A549 (cell line): ENCODE measurements at regions not wholly inside any gene's neighbourhood (a gene's known extent, or its start where the extent isn't known, plus 50 kb on each side); places are given as distances from the start of the nearest gene placed in this dataset.

Source experiments
- ATAC-seq, 2 experiments: fragments of 200-7000 bp in 1 of 2; fragments of >200 bp in 1 of 2; cut with Nextera tagmentation in 1 of 2; cut with Tn5 transposase in 1 of 2; 3 replicates each; pipeline versions ENCODE4 v1.8.0 to v1.9.1; 2018 to 2020; ENCODE audit warnings: mild to moderate bottlenecking in 1 of 2, moderate library complexity in 1 of 2
- CTCF ChIA-PET: fragments of 300-600 bp; sonication (Branson Sonifier 250); formaldehyde crosslinking; extraction: SDS; loops from one replicate; lab custom pipeline; 2021; ENCODE audit warnings: antibody characterized with exemption, inconsistent platforms; lab: Yijun Ruan, JAX
- POLR2A ChIA-PET: fragments of 350-600 bp; formaldehyde crosslinking; extraction: SDS; loops from one replicate; lab custom pipeline; 2021; ENCODE audit warnings: antibody characterized with exemption, inconsistent platforms; lab: Yijun Ruan, JAX
- DNase-seq, 2 experiments: peaks; one replicate each; pipeline versions ENCODE4 v3.0.0 to v3.0.0-alpha.2; 2011 to 2016; ENCODE audit warnings: low read depth in 1 of 2, low spot score in 1 of 2
- FAIRE-seq: peaks from 2 replicates; lab custom pipeline; 2011; peaks lifted over from hg19 to GRCh38; lab: Jason Lieb, UNC
- H3K27ac ChIP-seq, 2 experiments: fragments of >200 bp; sonication (Bioruptor Twin); formaldehyde crosslinking; 3 replicates each; pipeline ENCODE4 v1.5.1; 2016 to 2017
- H3K4me1 ChIP-seq: fragments of >200 bp; sonication (Bioruptor Twin); formaldehyde crosslinking; 3 replicates; pipeline ENCODE4 v1.6.1; 2016
- H3K4me2 ChIP-seq: fragments of >200 bp; sonication (Bioruptor Twin); formaldehyde crosslinking; 3 replicates; pipeline ENCODE4 v1.6.1; 2016
- H3K4me3 ChIP-seq: fragments of >200 bp; sonication (Bioruptor Twin); formaldehyde crosslinking; 3 replicates; pipeline ENCODE4 v1.5.1; 2016
- H3K9me3 ChIP-seq: fragments of >200 bp; sonication (Bioruptor Twin); formaldehyde crosslinking; 3 replicates; pipeline ENCODE4 v1.6.1; 2016
- BHLHE40 ChIP-seq: IDR thresholded peaks from 2 replicates; pipeline ENCODE4 v1.6.1; 2012; ENCODE audit warnings: low read depth, low read length, inconsistent platforms
- CEBPB ChIP-seq, 2 experiments: fragments of >200 bp in 1 of 2; sonication (Bioruptor Twin) in 1 of 2; formaldehyde crosslinking in 1 of 2; IDR thresholded peaks; 2 replicates each; pipeline ENCODE4 v1.6.1; 2012 to 2016
- CHD4 ChIP-seq: fragments of 200-600 bp; sonication (generic); IDR thresholded peaks from 2 replicates; pipeline ENCODE4 v1.6.1; 2016; ENCODE audit warnings: antibody characterized with exemption, mild to moderate bottlenecking, borderline replicate concordance
- CTCF ChIP-seq: fragments of >200 bp; sonication (Bioruptor Twin); formaldehyde crosslinking; IDR thresholded peaks from 3 replicates; pipeline ENCODE4 v1.5.1; 2016
- E2F6 ChIP-seq: IDR thresholded peaks from 2 replicates; pipeline ENCODE4 v1.6.1; 2012; ENCODE audit warnings: low read depth, borderline replicate concordance
- EHF ChIP-seq: fragments of 250-450 bp; sonication (Bioruptor Pico); IDR thresholded peaks from 2 replicates; pipeline ENCODE4 v1.5.0; 2020; ENCODE audit warnings: mild to moderate bottlenecking
- EHMT2 ChIP-seq: fragments of 200-600 bp; sonication (generic); IDR thresholded peaks from 2 replicates; pipeline ENCODE4 v1.6.1; 2016; ENCODE audit warnings: antibody characterized with exemption, low read depth, mild to moderate bottlenecking, moderate library complexity
- ESRRA ChIP-seq: fragments of 150-350 bp; IDR thresholded peaks from 2 replicates; pipeline ENCODE4 v1.6.1; 2014; ENCODE audit warnings: mild to moderate bottlenecking, low read length, borderline replicate concordance
- FOSB ChIP-seq: fragments of 250-450 bp; sonication (Bioruptor Pico); IDR thresholded peaks from 2 replicates; pipeline ENCODE4 v1.5.0; 2020; ENCODE audit warnings: mild to moderate bottlenecking, moderate library complexity
- FOSL2 ChIP-seq, 2 experiments: fragments of 450-650 bp in 1 of 2; fragments of >200 bp in 1 of 2; sonication (Bioruptor Twin) in 1 of 2; formaldehyde crosslinking; IDR thresholded peaks; 2 replicates each; pipeline versions ENCODE4 v1.5.0 to v1.6.1; 2016 to 2020; ENCODE audit warnings: mild to moderate bottlenecking in 1 of 2, moderate library complexity in 1 of 2
- HES2 ChIP-seq: fragments of >200 bp; sonication (Bioruptor Twin); formaldehyde crosslinking; IDR thresholded peaks from 2 replicates; pipeline ENCODE4 v1.6.1; 2016
- HEYL ChIP-seq: fragments of 250-450 bp; sonication (Bioruptor Pico); IDR thresholded peaks from 2 replicates; pipeline ENCODE4 v1.8.0; 2021; ENCODE audit warnings: mild to moderate bottlenecking, moderate library complexity
- HOXB5 ChIP-seq: fragments of 250-450 bp; sonication (Bioruptor Pico); IDR thresholded peaks from 2 replicates; pipeline ENCODE4 v1.5.0; 2020; ENCODE audit warnings: mild to moderate bottlenecking, moderate library complexity
- JUN ChIP-seq, 2 experiments: fragments of >200 bp; sonication (Bioruptor Twin); formaldehyde crosslinking; IDR thresholded peaks; 2 replicates in 1 of 2; 3 replicates in 1 of 2; pipeline ENCODE4 v1.6.1; 2016 to 2017
- JUNB ChIP-seq: fragments of >200 bp; sonication (Bioruptor Twin); formaldehyde crosslinking; IDR thresholded peaks from 2 replicates; pipeline ENCODE4 v1.6.1; 2016
- KDM5A ChIP-seq: fragments of 200-600 bp; sonication (generic); IDR thresholded peaks from 2 replicates; pipeline ENCODE4 v1.6.1; 2016; ENCODE audit warnings: antibody characterized with exemption, mild to moderate bottlenecking
- MAFK ChIP-seq: fragments of 450-650 bp; IDR thresholded peaks from 2 replicates; pipeline ENCODE4 v1.6.1; 2014; ENCODE audit not compliant: partially characterized antibody
- PHF8 ChIP-seq: fragments of 200-600 bp; sonication (generic); IDR thresholded peaks from 2 replicates; pipeline ENCODE4 v1.6.1; 2016; ENCODE audit warnings: low read depth, mild to moderate bottlenecking, antibody characterized with exemption, moderate library complexity, borderline replicate concordance
- POLR2A ChIP-seq: IDR thresholded peaks from 2 replicates; pipeline ENCODE4 v1.6.1; 2012; ENCODE audit warnings: mild to moderate bottlenecking, low read length
- RAD21 ChIP-seq, 2 experiments: fragments of >200 bp in 1 of 2; sonication (Bioruptor Twin) in 1 of 2; formaldehyde crosslinking in 1 of 2; IDR thresholded peaks in 1 of 2; conservative IDR thresholded peaks in 1 of 2; 2 replicates in 1 of 2; 3 replicates in 1 of 2; pipeline ENCODE4 v1.6.1; 2012 to 2018; ENCODE audit warnings: inconsistent platforms in 1 of 2
- RCOR1 ChIP-seq: fragments of 150-350 bp; IDR thresholded peaks from 2 replicates; pipeline ENCODE4 v1.6.1; 2014; ENCODE audit warnings: antibody characterized with exemption, low read length, low read depth
- RNF2 ChIP-seq: fragments of 200-600 bp; sonication (generic); IDR thresholded peaks from 2 replicates; pipeline ENCODE4 v1.6.1; 2016; ENCODE audit warnings: low read depth, mild to moderate bottlenecking, antibody characterized with exemption, moderate library complexity, borderline replicate concordance
- SMC3 ChIP-seq: fragments of >200 bp; sonication (Bioruptor Twin); formaldehyde crosslinking; IDR thresholded peaks from 3 replicates; pipeline ENCODE4 v1.6.1; 2018; ENCODE audit warnings: inconsistent platforms
- TP53 ChIP-seq: fragments of 250-450 bp; sonication (Bioruptor Pico); IDR thresholded peaks from 2 replicates; pipeline ENCODE4 v1.5.0; 2021; ENCODE audit warnings: mild to moderate bottlenecking, moderate library complexity
- ZC3H11A ChIP-seq: fragments of 450-650 bp; IDR thresholded peaks from 2 replicates; pipeline ENCODE4 v1.6.1; 2014; ENCODE audit warnings: antibody characterized with exemption, mild to moderate bottlenecking
- ZNF302 ChIP-seq: fragments of 250-450 bp; sonication (Bioruptor Pico); IDR thresholded peaks from 2 replicates; pipeline ENCODE4 v1.9.0; 2021; ENCODE audit warnings: inconsistent platforms, mild to moderate bottlenecking, moderate library complexity
- ZSCAN20 ChIP-seq: fragments of 250-450 bp; sonication (Bioruptor Pico); IDR thresholded peaks from 2 replicates; pipeline ENCODE4 v1.8.0; 2022; ENCODE audit warnings: mild to moderate bottlenecking, moderate library complexity
- WGBS: methylation state at CpG from one replicate; pipeline ENCODE4 v1.1.6; 2017; ENCODE audit errors: missing lambda C conversion rate; 5-methylcytosine and 5-hydroxymethylcytosine counted together

GRCh38 chrX:57985951-57986350, 75.7 kb upstream of the ZXDA start (continued):
- no peak for TF ChIP-seq CHD4
- TF ChIP-seq RAD21 (conservative IDR thresholded peaks at IDR 0.05 in 1 of 2, IDR thresholded peaks at IDR 0.05 in 1 of 2), result no peak
- TF ChIP-seq BHLHE40, result no peak
- no peak for TF ChIP-seq HEYL
- no peak for TF ChIP-seq JUNB
- no peak for TF ChIP-seq HOXB5 (CRISPR knock-in tag)

- FAIRE-seq (no peak), DNase-seq (no peak), ATAC-seq (no peak)
- TF ChIP-seq TP53 (CRISPR knock-in tag) (no peak), CEBPB (IDR thresholded peaks at IDR 0.05) (no peak), FOSL2 (IDR thresholded peaks at IDR 0.05) (no peak), FOSL2 (CRISPR knock-in tag; IDR thresholded peaks at IDR 0.05) (no peak), SMC3 (no peak)
- Histone ChIP-seq H3K9me3 (no peaks in the 10 kb centered on the region), H3K4me1 (no peaks in the 10 kb centered on the region), H3K4me3 (no peak overlapping the region), H3K4me2 (no peak overlapping the region), H3K27ac (no peak overlapping the region)
- no CpG with 5 or more reads among the region's 3 CpGs for WGBS
- ChIA-PET POLR2A (no interaction called here), CTCF (no interaction called here)
Observed at GRCh38 chrX:57984620-57985019, 74.4 kb upstream of the ZXDA start.

- Histone ChIP-seq H3K27ac (no peak overlapping the region), H3K4me3 (no peak overlapping the region), H3K4me2 (no peak overlapping the region), H3K4me1 (no peaks in the 10 kb centered on the region)
- ChIA-PET POLR2A (no interaction called here), CTCF (no interaction called here)
- no peak for ATAC-seq
- WGBS, result 11% methylated on average over 4 of the region's 6 CpGs
- TF ChIP-seq CTCF, result no peak
- no peak for TF ChIP-seq FOSB
- TF ChIP-seq EHF, result no peak
- no peak for TF ChIP-seq HES2
- TF ChIP-seq MAFK, result no peak
- TF ChIP-seq ZC3H11A, result no peak
- TF ChIP-seq E2F6, result no peak
- no peak for TF ChIP-seq PHF8
- TF ChIP-seq ESRRA, result no peak
- TF ChIP-seq RCOR1, result no peak
- no peak for TF ChIP-seq RNF2
- TF ChIP-seq EHMT2, result no peak
- no peak for TF ChIP-seq POLR2A
- TF ChIP-seq JUN (IDR thresholded peaks at IDR 0.05), result no peak
- TF ChIP-seq KDM5A, result no peak
- no peak for TF ChIP-seq ZSCAN20 (CRISPR knock-in tag)
- TF ChIP-seq ZNF302 (CRISPR knock-in tag), result no peak
- TF ChIP-seq BHLHE40, result no peak
- TF ChIP-seq, all 56 proteins: peak for 0
- FAIRE-seq (no peak), DNase-seq (no peak)
- H3K9me3 ChIP-seq, result no peaks in the 10 kb centered on the region
Observed at GRCh38 chrX:57977992-57978391, 67.7 kb upstream of the ZXDA start.
